ENCODE measurements at regions not wholly inside any gene's neighbourhood (a gene's known extent, or its start where the extent isn't known, plus 50 kb on each side); places are given as distances from the start of the nearest gene placed in this dataset.

DNA sequence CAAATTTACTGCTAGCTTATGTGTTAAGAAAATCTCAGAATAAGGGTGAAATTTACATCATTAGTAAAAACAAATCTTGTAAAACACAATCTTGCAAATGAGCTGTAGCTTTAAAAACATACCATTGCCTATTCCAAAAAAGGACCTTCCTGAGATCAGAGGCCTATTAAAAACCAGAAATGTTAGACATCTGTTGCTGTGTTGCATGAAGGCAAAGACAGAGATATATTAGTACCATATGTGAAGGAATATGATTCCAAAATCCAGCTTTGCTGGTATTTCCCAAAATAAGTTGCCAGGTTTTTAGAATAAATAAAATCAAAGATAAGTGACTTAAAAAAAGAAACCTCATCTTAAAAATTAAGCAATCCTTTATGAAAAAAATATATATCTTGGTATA lies 504.1 kb upstream of the CDIN1 start:
- Histone ChIP-seq H4K20me1 (replicated peaks; ENCODE audit: control insufficient read depth, insufficient read depth, low read length) (no peaks in the 10 kb centered on the region), H3K4me2 (ENCODE audit: insufficient read depth, low read length) (no peak overlapping the region), H3K9me3 (replicated peaks; ENCODE audit: control insufficient read depth, insufficient read depth, low read depth, low read length) (no peaks in the 10 kb centered on the region), H3K79me2 (ENCODE audit: control insufficient read depth, insufficient read depth, low read length) (no peaks in the 10 kb centered on the region), H3K27me3 (ENCODE audit: control insufficient read depth in 2 of 2, insufficient read depth in 2 of 2, low read length in 2 of 2) (no peaks in the 10 kb centered on the region), H3K4me3 (no peak overlapping the region), H3K9me1 (ENCODE audit: control insufficient read depth, insufficient read depth, low read length) (no peaks in the 10 kb centered on the region), H2AFZ (ENCODE audit: low read depth, low read length) (no peak overlapping the region), H3K27ac (ENCODE audit: extremely low read depth, low read depth, low read length) (no peak overlapping the region), H3K36me3 (ENCODE audit: control insufficient read depth, insufficient read depth, low read length) (no peaks in the 10 kb centered on the region), H3K4me1 (replicated peaks in 1 of 2; ENCODE audit: control insufficient read depth in 2 of 2, insufficient read depth in 2 of 2, low read length in 2 of 2) (no peaks in the 10 kb centered on the region), H3K9ac (ENCODE audit: insufficient read depth in 1 of 2, low read depth in 2 of 2, low read length in 2 of 2) (no peak overlapping the region)
- no peak for DNase-seq (ENCODE audit: extremely low read depth in 1 of 4, low spot score in 3 of 4)
- intact Hi-C loops (cut with micrococcal nuclease), result no loop called here
- FAIRE-seq, result no peak
- ChIA-PET CTCF (ENCODE audit: low intra/inter-chr PET ratio) (no interaction called here), POLR2A (no interaction called here)
- no peak for ATAC-seq
- in situ Hi-C loops (cut with MboI), result no loop called here
- BruUV-seq (replicated peaks), result no TSS peak
- TF ChIP-seq TFAM (CRISPR knock-in tag; conservative IDR thresholded peaks at IDR 0.05) (no peak), TAF9B (IDR thresholded peaks at IDR 0.05; ENCODE audit: partially characterized antibody) (no peak), ZFP1 (CRISPR knock-in tag; IDR thresholded peaks at IDR 0.05) (no peak), SMC3 (conservative IDR thresholded peaks at IDR 0.05; ENCODE audit: insufficient read depth, low read depth, low read length) (no peak), MEIS2 (IDR thresholded peaks at IDR 0.05; ENCODE audit: partially characterized antibody) (no peak)
- TF ChIP-seq, protein P1, sequence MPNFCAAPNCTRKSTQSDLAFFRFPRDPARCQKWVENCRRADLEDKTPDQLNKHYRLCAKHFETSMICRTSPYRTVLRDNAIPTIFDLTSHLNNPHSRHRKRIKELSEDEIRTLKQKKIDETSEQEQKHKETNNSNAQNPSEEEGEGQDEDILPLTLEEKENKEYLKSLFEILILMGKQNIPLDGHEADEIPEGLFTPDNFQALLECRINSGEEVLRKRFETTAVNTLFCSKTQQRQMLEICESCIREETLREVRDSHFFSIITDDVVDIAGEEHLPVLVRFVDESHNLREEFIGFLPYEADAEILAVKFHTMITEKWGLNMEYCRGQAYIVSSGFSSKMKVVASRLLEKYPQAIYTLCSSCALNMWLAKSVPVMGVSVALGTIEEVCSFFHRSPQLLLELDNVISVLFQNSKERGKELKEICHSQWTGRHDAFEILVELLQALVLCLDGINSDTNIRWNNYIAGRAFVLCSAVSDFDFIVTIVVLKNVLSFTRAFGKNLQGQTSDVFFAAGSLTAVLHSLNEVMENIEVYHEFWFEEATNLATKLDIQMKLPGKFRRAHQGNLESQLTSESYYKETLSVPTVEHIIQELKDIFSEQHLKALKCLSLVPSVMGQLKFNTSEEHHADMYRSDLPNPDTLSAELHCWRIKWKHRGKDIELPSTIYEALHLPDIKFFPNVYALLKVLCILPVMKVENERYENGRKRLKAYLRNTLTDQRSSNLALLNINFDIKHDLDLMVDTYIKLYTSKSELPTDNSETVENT (CRISPR knock-in tag; IDR thresholded peaks at IDR 0.05), result no peak
- TF ChIP-seq, protein P2, sequence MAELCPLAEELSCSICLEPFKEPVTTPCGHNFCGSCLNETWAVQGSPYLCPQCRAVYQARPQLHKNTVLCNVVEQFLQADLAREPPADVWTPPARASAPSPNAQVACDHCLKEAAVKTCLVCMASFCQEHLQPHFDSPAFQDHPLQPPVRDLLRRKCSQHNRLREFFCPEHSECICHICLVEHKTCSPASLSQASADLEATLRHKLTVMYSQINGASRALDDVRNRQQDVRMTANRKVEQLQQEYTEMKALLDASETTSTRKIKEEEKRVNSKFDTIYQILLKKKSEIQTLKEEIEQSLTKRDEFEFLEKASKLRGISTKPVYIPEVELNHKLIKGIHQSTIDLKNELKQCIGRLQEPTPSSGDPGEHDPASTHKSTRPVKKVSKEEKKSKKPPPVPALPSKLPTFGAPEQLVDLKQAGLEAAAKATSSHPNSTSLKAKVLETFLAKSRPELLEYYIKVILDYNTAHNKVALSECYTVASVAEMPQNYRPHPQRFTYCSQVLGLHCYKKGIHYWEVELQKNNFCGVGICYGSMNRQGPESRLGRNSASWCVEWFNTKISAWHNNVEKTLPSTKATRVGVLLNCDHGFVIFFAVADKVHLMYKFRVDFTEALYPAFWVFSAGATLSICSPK (IDR thresholded peaks at IDR 0.05; ENCODE audit: borderline replicate concordance), result no peak
- TF ChIP-seq, protein P3, sequence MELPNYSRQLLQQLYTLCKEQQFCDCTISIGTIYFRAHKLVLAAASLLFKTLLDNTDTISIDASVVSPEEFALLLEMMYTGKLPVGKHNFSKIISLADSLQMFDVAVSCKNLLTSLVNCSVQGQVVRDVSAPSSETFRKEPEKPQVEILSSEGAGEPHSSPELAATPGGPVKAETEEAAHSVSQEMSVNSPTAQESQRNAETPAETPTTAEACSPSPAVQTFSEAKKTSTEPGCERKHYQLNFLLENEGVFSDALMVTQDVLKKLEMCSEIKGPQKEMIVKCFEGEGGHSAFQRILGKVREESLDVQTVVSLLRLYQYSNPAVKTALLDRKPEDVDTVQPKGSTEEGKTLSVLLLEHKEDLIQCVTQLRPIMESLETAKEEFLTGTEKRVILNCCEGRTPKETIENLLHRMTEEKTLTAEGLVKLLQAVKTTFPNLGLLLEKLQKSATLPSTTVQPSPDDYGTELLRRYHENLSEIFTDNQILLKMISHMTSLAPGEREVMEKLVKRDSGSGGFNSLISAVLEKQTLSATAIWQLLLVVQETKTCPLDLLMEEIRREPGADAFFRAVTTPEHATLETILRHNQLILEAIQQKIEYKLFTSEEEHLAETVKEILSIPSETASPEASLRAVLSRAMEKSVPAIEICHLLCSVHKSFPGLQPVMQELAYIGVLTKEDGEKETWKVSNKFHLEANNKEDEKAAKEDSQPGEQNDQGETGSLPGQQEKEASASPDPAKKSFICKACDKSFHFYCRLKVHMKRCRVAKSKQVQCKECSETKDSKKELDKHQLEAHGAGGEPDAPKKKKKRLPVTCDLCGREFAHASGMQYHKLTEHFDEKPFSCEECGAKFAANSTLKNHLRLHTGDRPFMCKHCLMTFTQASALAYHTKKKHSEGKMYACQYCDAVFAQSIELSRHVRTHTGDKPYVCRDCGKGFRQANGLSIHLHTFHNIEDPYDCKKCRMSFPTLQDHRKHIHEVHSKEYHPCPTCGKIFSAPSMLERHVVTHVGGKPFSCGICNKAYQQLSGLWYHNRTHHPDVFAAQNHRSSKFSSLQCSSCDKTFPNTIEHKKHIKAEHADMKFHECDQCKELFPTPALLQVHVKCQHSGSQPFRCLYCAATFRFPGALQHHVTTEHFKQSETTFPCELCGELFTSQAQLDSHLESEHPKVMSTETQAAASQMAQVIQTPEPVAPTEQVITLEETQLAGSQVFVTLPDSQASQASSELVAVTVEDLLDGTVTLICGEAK (IDR thresholded peaks at IDR 0.05), result no peak
- TF ChIP-seq, protein P3 (CRISPR knock-in tag; IDR thresholded peaks at IDR 0.05), result no peak
- TF ChIP-seq, protein P4, sequence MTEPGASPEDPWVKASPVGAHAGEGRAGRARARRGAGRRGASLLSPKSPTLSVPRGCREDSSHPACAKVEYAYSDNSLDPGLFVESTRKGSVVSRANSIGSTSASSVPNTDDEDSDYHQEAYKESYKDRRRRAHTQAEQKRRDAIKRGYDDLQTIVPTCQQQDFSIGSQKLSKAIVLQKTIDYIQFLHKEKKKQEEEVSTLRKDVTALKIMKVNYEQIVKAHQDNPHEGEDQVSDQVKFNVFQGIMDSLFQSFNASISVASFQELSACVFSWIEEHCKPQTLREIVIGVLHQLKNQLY (CRISPR knock-in tag; conservative IDR thresholded peaks at IDR 0.05), result no peak
